ENCODE measurements at regions not wholly inside any gene's neighbourhood (a gene's known extent, or its start where the extent isn't known, plus 50 kb on each side); places are given as distances from the start of the nearest gene placed in this dataset.

- Histone ChIP-seq H3K27ac (replicated peaks) (no peak overlapping the region), H3K27me3 (ENCODE audit: insufficient read depth, poor library complexity, severe bottlenecking) (no peaks in the 10 kb centered on the region), H3K4me3 (replicated peaks; ENCODE audit: insufficient read depth, low read length) (no peak overlapping the region)
- no peak for DNase-seq (ENCODE audit: low read depth in 1 of 2, low spot score in 1 of 2)
- TF ChIP-seq GABPA (IDR thresholded peaks at IDR 0.05; ENCODE audit: low read depth) (no peak), POLR2AphosphoS5 (IDR thresholded peaks at IDR 0.05; ENCODE audit: low read depth) (no peak), SPI1 (IDR thresholded peaks at IDR 0.05; ENCODE audit: borderline replicate concordance, low read depth) (no peak), REST (IDR thresholded peaks at IDR 0.05; ENCODE audit: insufficient replicate concordance, low read depth) (no peak), CTCF (IDR thresholded peaks at IDR 0.05; ENCODE audit: insufficient read depth, low read length) (no peak)
Observed at GRCh38 chr12:125340791-125341190, 275.6 kb downstream of the AACS start.

- peaks cover 2% of the 10 kb centered on the region for H3K27me3 ChIP-seq (ENCODE audit: insufficient read depth, poor library complexity, severe bottlenecking)
- H3K27ac ChIP-seq (replicated peaks): no peak overlapping the region
- no peak for DNase-seq (ENCODE audit: low read depth in 1 of 2, low spot score in 1 of 2)
- TF ChIP-seq CTCF (IDR thresholded peaks at IDR 0.05; ENCODE audit: insufficient read depth, low read length) (no peak), GABPA (IDR thresholded peaks at IDR 0.05; ENCODE audit: low read depth) (no peak), REST (IDR thresholded peaks at IDR 0.05; ENCODE audit: insufficient replicate concordance, low read depth) (no peak), SPI1 (IDR thresholded peaks at IDR 0.05; ENCODE audit: borderline replicate concordance, low read depth) (no peak), POLR2AphosphoS5 (IDR thresholded peaks at IDR 0.05; ENCODE audit: low read depth) (no peak)
- no peak overlapping the region for H3K4me3 ChIP-seq (replicated peaks; ENCODE audit: insufficient read depth, low read length)
Observed at GRCh38 chr12:125341422-125341821, 276.2 kb downstream of the AACS start.

- no peak for DNase-seq (ENCODE audit: low read depth in 1 of 2, low spot score in 1 of 2)
- Histone ChIP-seq H3K27me3 (ENCODE audit: insufficient read depth, poor library complexity, severe bottlenecking) (peaks cover 9% of the 10 kb centered on the region), H3K4me3 (replicated peaks; ENCODE audit: insufficient read depth, low read length) (no peak overlapping the region), H3K27ac (replicated peaks) (no peak overlapping the region)
- no peak for TF ChIP-seq REST (IDR thresholded peaks at IDR 0.05; ENCODE audit: insufficient replicate concordance, low read depth)
- TF ChIP-seq SPI1 (IDR thresholded peaks at IDR 0.05; ENCODE audit: borderline replicate concordance, low read depth): no peak
- no peak for TF ChIP-seq CTCF (IDR thresholded peaks at IDR 0.05; ENCODE audit: insufficient read depth, low read length)
- TF ChIP-seq POLR2AphosphoS5 (IDR thresholded peaks at IDR 0.05; ENCODE audit: low read depth): no peak
- TF ChIP-seq GABPA (IDR thresholded peaks at IDR 0.05; ENCODE audit: low read depth): no peak
Observed at GRCh38 chr12:125343649-125344048, 278.4 kb downstream of the AACS start.

All from HL-60 (cell line).